GM18517 (cell line): ENCODE measurements at regions not wholly inside any gene's neighbourhood (a gene's known extent, or its start where the extent isn't known, plus 50 kb on each side); places are given as distances from the start of the nearest gene placed in this dataset.

ENCODE experiments used
- ATAC-seq: cut with Tn5 transposase; IDR thresholded peaks from one replicate; pipeline ENCODE4 v1.9.1; 2021; ENCODE audit warnings: mild to moderate bottlenecking, moderate library complexity; ENCODE audit not compliant: unreplicated experiment

- no peak for ATAC-seq
These were observed 370.9 kb upstream of the ZEB2 start for GRCh38 chr2:144890828-144891227.

GRCh38 chr2:144889348-144889747 lies 369.4 kb upstream of the ZEB2 start:
- ATAC-seq = no peak

GRCh38 chr2:144886862-144887261 lies 366.9 kb upstream of the ZEB2 start:
- no peak for ATAC-seq

GRCh38 chr2:144877893-144878292 lies 358.0 kb upstream of the ZEB2 start:
- no peak for ATAC-seq

- no peak for ATAC-seq
These were observed 356.1 kb upstream of the ZEB2 start for GRCh38 chr2:144876013-144876412.

DNA sequence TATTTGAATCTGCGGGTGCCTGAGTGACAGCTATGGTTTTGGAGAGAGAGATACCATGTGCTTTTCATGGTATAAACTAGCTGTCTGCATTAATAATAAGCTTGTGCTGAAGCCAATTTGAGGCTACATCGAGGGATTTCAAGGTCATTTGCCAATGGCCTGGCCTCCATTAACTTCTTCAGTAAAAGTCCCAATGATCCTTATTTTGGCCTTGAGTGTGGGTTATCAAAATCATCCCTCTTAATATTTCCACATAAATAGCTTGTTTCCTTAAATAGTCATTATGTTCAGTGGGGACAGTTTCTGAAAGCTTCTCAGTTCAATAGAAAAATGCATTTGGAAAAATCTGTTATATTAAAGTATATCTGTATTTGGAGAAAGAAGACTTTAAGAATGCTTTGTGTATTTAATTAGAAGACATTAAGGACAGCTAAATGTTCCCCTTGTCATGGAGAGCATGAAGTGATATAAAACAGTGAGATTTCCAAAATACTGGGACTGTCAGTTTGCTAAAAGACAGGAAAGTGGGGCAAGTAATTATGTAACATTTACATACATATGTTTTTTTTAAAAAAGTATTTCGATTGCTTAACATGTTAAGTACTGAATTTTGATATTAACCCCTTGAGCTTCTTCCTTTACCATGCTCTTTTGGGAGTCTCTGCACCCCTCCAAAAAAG lies 355.5 kb upstream of the ZEB2 start:
- ATAC-seq = no peak

- ATAC-seq = no peak
These were observed 345.8 kb upstream of the ZEB2 start for GRCh38 chr2:144865670-144866069.

- ATAC-seq = no peak
These were observed 339.8 kb upstream of the ZEB2 start for GRCh38 chr2:144859716-144860115.

GRCh38 chr2:144858211-144858610 lies 338.3 kb upstream of the ZEB2 start:
- no peak for ATAC-seq

DNA sequence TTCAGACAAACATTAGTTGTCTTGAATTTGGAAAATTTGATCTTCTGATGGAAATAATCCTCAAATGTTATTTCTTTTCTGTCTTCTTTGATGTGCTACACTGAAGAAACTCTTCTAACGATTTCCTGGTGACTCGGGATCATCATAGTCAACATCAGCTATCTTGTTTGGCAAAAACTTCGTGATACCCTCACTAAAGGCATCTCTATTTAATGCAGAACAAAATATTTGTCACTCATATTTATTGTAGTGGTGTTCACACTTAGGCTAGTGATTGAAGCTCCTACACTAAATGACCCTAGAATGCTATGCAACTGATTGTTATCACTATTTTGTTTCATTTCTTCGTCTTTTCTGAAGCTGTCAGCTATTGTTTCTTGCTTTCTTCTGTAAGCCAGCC lies 334.7 kb upstream of the ZEB2 start:
- no peak for ATAC-seq

DNA sequence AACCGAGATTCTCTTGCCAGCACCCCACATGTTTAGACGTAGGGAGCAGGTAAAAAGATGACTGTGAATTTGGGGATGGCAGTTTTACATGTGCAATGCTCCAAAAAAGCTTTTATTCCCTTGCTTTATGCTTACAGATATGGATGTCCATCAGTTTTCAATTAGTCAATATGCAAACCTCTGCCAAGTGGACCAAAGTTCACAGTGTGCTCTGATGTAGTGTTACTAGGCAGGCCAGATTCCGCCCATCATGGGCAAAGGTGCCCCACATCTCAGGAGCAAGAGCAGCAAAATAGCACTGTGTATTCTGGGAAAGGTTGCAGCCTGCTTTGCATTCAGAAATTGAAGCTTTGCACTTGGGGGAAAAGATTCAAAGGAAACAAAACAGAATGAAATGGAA lies 329.7 kb upstream of the ZEB2 start:
- no peak for ATAC-seq

DNA sequence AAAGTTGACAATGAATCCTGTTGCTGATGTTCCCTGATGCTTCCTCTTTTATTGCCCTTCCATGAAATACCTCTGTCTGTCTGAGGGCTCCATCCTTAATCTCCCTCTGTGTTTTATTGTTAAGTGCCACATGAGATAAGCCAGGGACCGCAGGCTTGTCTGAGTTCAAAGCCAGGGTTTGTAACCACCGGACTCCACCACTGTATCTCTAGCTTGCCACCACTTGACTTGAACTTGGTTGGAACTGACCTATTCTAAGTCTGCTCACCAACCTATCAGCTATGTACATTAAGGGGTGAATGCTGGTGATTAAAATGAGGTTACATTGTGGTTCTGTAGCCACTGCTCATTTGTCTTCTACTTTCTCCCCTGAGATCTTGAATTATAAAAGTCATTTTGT lies 328.5 kb upstream of the ZEB2 start:
- ATAC-seq = no peak

- ATAC-seq = no peak
These were observed 327.6 kb upstream of the ZEB2 start for GRCh38 chr2:144847347-144848080.

GRCh38 chr2:144836635-144837350 lies 316.9 kb upstream of the ZEB2 start:
- no peak for ATAC-seq

DNA sequence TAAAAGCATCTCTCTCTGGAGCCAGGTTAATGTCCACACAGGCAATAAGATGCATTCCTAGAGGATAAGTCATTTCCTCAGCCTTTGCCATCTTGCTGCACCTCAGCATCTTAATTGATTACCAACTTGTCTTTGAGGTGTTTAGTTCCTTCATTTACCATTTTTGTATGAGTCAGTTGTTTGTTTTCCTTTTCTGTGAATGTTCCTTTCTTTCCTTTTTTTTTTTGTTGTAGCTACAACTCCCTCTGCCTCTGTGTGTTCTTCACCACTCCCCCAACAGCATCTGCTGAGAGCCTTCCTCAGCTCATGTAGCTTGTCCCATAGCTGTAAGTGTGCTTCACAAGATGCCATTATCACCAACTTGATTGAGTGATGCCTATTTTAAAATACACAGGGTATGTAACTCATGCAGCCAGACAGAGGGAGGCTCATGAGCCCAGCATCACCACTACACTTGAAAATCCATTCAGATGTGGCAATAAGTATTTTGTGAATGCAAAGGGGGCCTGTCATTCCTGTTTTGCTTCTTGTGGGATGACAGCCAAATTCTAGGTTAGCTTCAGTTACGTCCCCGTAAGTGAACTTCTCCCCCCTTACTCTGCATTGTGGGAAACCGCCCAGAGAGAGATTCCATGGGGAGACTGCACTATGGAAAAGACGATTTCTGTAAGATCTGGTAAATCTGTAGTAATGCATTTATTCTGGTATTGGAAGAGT lies 315.9 kb upstream of the ZEB2 start:
- ATAC-seq = no peak

DNA sequence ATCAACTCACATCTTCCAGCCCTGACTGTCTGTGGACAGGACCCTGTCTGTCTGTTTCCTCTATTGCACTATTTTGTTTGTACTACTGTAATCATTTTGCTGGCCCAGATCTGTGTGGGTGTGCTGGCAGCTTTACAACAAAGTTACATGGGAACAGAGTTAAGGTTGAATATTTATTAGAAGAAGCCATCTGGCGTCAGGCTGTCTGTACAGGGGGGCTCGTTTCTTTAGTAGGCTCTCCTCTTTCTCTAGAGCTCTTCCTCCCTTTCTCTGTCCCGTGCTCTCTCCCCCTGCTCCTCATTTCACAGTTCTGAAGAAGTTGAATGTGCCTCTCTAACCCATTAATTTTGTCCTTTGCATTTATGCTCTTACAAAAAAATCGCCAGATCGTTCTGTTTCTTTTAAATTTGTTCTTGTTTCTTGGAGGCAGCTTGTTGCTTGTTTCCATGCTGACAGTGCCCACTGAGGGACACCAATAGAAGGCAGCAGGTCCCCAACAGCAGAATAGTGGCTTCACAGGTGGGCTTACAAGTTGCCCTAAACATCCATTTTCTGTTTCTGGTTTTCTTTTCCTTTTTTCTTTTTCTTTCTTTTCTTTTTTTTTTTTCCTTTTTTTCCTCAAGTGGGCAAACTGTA lies 315.2 kb upstream of the ZEB2 start:
- no peak for ATAC-seq

DNA sequence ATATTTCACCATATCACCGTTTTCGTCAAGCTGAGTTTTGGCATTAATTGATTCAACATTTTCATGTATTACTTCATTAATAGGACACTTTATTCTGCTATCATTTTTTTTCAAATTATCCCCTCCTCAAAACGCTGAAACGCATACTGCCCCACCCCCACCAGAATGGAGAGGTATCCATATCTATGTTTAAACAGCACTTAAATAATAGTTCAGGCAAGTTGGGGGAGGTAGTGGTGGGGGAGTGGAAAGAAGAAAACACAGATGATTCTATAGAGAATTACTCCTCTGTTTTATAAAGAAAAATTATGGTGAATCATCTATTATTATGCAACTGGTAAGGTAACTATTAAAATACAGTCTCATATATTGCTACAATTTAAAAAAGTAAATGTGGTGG lies 314.4 kb upstream of the ZEB2 start:
- no peak for ATAC-seq

DNA sequence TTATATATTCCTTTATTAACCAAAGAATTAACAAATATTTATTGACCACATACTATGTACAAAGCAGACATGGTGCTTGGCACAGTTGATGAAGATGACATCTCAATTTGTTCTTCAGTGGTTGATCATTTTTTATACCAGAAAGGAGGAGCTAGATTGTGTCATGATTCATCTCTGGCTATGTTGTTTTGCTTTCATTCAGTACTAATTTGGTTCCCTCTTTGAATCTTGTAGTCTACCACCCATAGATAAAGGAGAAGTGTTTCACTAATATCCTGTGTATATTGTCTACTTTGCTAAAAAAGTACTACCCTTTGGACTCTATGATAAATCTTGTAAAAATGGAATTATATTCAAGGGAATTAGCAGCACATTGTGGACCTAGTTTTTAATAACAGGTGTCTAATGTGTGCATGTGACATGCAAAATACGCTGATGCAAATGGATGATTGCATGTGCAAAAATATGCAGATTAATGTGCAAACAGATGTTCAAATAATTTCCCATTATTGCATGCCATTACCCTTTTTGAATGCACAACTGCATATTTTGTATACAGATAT lies 313.2 kb upstream of the ZEB2 start:
- no peak for ATAC-seq

- no peak for ATAC-seq
These were observed 312.1 kb upstream of the ZEB2 start for GRCh38 chr2:144832048-144832447.

DNA sequence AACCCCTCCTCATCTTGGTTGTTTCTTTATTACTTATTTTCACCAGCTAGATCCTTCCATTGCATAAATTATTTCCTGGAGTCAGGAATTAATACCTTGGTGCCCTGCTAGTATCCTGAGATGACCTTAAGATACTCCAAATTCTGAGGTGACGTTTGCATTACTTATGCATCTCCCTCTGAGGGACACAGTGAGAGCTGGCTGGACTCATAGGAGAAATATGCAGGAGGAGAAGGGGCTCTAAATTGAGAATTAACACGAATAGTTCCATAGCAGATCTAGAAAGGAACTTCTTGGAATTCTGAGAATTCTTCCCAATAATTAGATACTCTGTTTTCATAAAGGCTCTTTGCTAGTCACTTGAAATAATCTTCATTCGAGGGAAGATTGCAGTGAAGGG lies 310.6 kb upstream of the ZEB2 start:
- ATAC-seq = no peak

DNA sequence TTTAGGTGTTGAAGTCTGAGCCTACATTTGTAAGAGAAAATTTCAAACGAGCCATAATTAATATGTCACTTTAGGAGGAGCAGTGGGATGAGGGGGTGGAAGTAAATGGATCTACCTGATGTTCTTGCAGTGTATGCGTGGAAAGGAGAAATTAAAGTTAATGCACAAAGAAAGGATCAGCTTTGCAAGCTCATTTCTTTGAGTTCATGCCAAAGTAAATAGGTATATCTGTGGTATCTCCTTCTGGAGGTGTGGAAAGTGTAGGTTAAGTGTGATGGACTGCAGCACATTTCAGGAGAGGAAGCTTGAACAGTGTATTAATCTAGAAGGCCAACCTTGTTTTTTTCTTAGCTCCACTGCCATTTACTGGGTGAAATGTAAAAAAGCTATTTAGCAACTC lies 307.5 kb upstream of the ZEB2 start:
- no peak for ATAC-seq
